ENCODE measurements at regions not wholly inside any gene's neighbourhood (a gene's known extent, or its start where the extent isn't known, plus 50 kb on each side); places are given as distances from the start of the nearest gene placed in this dataset.
A peak's percentile ranks its signal among the peaks of the same experiment; 100 is the strongest.
"Not testable (repeated sequence)": the region's sequence is repeated elsewhere in the genome, so short reads cannot be mapped to it uniquely, and the experiment has no call there.

- not testable (repeated sequence) for DNase-seq (ENCODE audit: low spot score)
Measured at GRCh38 chrX:140633105-140633504, 76.5 kb upstream of the LINC00632 start.

- no peak for DNase-seq (ENCODE audit: low spot score)
Measured at GRCh38 chrX:140608111-140608510, 101.4 kb upstream of the LINC00632 start.

GRCh38 chrX:140602140-140602539 is 97.3 kb upstream of the SOX3 start:
- DNase-seq (ENCODE audit: low spot score): no peak

DNA sequence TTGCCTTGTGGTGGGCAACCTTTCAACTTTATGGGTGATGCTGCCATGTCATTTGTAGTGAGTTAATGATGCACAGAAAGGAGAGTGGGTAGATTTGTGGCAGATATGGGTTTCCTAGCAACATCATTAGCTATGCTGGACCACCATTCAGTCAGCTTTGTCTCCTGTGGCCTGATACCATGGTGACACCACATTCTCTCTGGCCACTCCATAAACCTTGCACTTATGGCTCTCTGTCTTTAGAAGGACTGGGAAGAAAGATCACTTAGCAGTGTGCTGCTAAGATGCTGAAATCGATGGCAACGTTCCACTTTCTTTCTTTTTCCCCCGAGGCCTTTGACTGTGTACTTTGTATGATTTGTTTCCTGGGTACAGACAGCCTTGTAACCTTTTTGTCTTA is 95.0 kb upstream of the SOX3 start:
- DNase-seq (ENCODE audit: low spot score): no peak

DNA sequence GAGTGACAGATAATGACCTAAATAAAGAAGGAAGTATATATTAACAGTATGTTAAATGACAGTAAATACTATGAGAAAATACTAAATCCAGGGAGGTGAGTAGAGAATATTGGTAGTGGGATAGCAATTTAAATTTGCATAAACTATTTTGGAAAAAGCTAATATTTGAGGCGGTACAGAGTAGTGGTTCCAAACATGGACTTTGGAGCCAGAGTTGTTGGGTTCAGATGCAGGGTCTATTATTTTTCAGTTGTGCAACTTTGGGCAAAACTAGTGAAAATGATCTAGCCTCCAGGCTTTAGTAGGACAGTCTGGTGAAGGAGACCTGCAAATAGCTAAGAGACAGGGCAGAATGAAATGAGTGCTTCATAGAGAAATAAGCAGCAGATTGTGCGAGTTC is 84.8 kb upstream of the SOX3 start:
- no peak for DNase-seq (ENCODE audit: low spot score)

GRCh38 chrX:140586951-140587350 is 82.1 kb upstream of the SOX3 start:
- DNase-seq (ENCODE audit: low spot score): no peak

DNA sequence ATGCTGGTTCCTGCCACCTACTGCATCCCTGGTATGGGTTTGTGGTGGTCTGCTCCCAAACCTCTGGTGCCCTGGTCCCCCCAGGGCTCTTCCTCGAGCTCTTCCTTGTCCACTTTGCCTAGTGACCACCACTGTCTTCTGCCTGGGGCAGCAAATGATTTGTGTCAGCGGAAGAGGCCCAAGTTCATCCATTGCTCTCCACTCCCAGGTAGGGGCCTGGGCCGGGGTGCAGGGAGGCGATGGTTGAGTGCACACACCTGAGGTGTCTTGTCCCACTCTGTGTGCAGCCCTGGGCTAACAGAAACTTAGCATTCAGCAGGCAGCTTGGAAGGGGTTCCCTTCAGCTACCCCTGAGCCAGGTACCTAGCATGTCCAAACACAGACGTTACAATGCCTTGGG is 75.6 kb upstream of the SOX3 start:
- no peak for DNase-seq (ENCODE audit: low spot score)

DNA sequence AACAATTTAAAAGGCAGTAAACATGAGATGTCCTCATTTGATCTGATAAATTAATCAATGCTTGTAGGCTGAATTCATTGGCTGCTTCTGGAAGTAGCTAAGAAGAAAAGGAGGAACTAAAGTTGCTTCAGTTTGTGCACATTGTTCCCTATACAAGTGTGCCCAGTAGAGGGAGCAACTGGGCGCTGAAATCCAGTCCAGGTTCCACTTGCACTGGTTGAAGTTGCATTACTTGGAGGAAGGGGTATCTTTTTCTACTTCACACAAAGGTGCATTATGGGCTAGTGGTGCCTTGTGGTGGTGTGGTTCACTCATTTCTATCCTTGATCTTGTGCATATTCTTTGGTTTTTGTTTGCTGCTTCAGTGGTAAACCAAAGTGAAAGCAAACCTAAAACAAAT is 67.9 kb upstream of the SOX3 start:
- DNase-seq (ENCODE audit: low spot score): peak; percentile 10

- DNase-seq (ENCODE audit: low spot score): no peak
Measured at GRCh38 chrX:140563893-140564292, 59.0 kb upstream of the SOX3 start.
